OCI-LY1 (cell line): ENCODE measurements at regions not wholly inside any gene's neighbourhood (a gene's known extent, or its start where the extent isn't known, plus 50 kb on each side); places are given as distances from the start of the nearest gene placed in this dataset.

Source experiments
- EZH2 ChIP-seq: fragments of 200-600 bp; sonication (generic), shearing (Covaris generic); IDR thresholded peaks from 2 replicates; pipeline ENCODE4 v1.8.0; 2017; ENCODE audit warnings: borderline replicate concordance, mixed run types, mild to moderate bottlenecking, antibody characterized with exemption, low read length, moderate library complexity, mixed read lengths
- TF ChIP-seq, protein P1 (sequence below): fragments of 200-600 bp; sonication (generic), shearing (Covaris generic); IDR thresholded peaks from 2 replicates; pipeline ENCODE4 v1.5.1; 2017; ENCODE audit warnings: mild to moderate bottlenecking, antibody characterized with exemption, low read length, moderate library complexity, mixed read lengths

GRCh38 chr6:163863565-163863964 lies 449.0 kb downstream of the QKI start:
- TF ChIP-seq, protein P1, sequence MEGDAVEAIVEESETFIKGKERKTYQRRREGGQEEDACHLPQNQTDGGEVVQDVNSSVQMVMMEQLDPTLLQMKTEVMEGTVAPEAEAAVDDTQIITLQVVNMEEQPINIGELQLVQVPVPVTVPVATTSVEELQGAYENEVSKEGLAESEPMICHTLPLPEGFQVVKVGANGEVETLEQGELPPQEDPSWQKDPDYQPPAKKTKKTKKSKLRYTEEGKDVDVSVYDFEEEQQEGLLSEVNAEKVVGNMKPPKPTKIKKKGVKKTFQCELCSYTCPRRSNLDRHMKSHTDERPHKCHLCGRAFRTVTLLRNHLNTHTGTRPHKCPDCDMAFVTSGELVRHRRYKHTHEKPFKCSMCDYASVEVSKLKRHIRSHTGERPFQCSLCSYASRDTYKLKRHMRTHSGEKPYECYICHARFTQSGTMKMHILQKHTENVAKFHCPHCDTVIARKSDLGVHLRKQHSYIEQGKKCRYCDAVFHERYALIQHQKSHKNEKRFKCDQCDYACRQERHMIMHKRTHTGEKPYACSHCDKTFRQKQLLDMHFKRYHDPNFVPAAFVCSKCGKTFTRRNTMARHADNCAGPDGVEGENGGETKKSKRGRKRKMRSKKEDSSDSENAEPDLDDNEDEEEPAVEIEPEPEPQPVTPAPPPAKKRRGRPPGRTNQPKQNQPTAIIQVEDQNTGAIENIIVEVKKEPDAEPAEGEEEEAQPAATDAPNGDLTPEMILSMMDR, result no peak
- TF ChIP-seq EZH2, result no peak
